ENCODE measurements at regions not wholly inside any gene's neighbourhood (a gene's known extent, or its start where the extent isn't known, plus 50 kb on each side); places are given as distances from the start of the nearest gene placed in this dataset.

GRCh38 chr1:189513091-189513490 is 964.6 kb downstream of the BRINP3 start:
- no peak for FAIRE-seq
- ChIA-PET CTCF (no interaction called here), POLR2A (no interaction called here)
- DNase-seq (ENCODE audit: low read depth in 1 of 2, low spot score in 1 of 2) = no peak
- 69% methylated on average over 4 of the region's 6 CpGs for WGBS (ENCODE audit: missing lambda C conversion rate)
- no peak overlapping the region for H3K27ac ChIP-seq
- H3K4me2 ChIP-seq = no peak overlapping the region
- TF ChIP-seq RNF2 (IDR thresholded peaks at IDR 0.05; ENCODE audit: borderline replicate concordance, low read depth) (no peak), HDAC2 (IDR thresholded peaks at IDR 0.05) (no peak), ZFP36 (IDR thresholded peaks at IDR 0.05; ENCODE audit: borderline replicate concordance, partially characterized antibody) (no peak), CHD2 (IDR thresholded peaks at IDR 0.05; ENCODE audit: low read length, partially characterized antibody) (no peak), HES2 (IDR thresholded peaks at IDR 0.05) (no peak), RCOR1 (IDR thresholded peaks at IDR 0.05; ENCODE audit: low read depth, low read length) (no peak), GATA3 (IDR thresholded peaks at IDR 0.05; ENCODE audit: borderline replicate concordance) (no peak), KDM1A (IDR thresholded peaks at IDR 0.05; ENCODE audit: low read depth) (no peak), HOXA7 (CRISPR knock-in tag; IDR thresholded peaks at IDR 0.05) (no peak), PHF8 (IDR thresholded peaks at IDR 0.05; ENCODE audit: borderline replicate concordance, low read depth) (no peak), RARB (CRISPR knock-in tag; IDR thresholded peaks at IDR 0.05) (no peak), CEBPB (IDR thresholded peaks at IDR 0.05) (no peak), RFX5 (IDR thresholded peaks at IDR 0.05) (no peak), TP53 (CRISPR knock-in tag; IDR thresholded peaks at IDR 0.05) (no peak), MAFK (IDR thresholded peaks at IDR 0.05; ENCODE audit: partially characterized antibody) (no peak)
- H3K9me3 ChIP-seq = peaks cover 5% of the 10 kb centered on the region; the same call in 1 of the 3 replicates
- no peak for ATAC-seq
- H3K4me3 ChIP-seq = no peak overlapping the region
- no peaks in the 10 kb centered on the region for H3K4me1 ChIP-seq

GRCh38 chr1:189522441-189522840 is 955.2 kb downstream of the BRINP3 start:
- POLR2A ChIA-PET = no interaction called here
- WGBS (ENCODE audit: missing lambda C conversion rate) = 54% methylated on average over 6 of the region's 6 CpGs

More at GRCh38 chr1:189522441-189522840, 955.2 kb downstream of the BRINP3 start:
- CTCF ChIA-PET = no interaction called here
- Histone ChIP-seq H3K4me3 (no peak overlapping the region), H3K4me2 (no peak overlapping the region), H3K4me1 (no peaks in the 10 kb centered on the region), H3K27ac (no peak overlapping the region), H3K9me3 (no peaks in the 10 kb centered on the region)
- no peak for DNase-seq (ENCODE audit: low read depth in 1 of 2, low spot score in 1 of 2)
- no peak for TF ChIP-seq ATOH8 (CRISPR knock-in tag; IDR thresholded peaks at IDR 0.05; ENCODE audit: low read depth)
- no peak for TF ChIP-seq BCL3 (IDR thresholded peaks at IDR 0.05)
- TF ChIP-seq ZC3H11A (IDR thresholded peaks at IDR 0.05) = no peak
- TF ChIP-seq HOXB5 (CRISPR knock-in tag; IDR thresholded peaks at IDR 0.05) = no peak
- TF ChIP-seq GATA3 (IDR thresholded peaks at IDR 0.05; ENCODE audit: borderline replicate concordance) = no peak
- no peak for TF ChIP-seq RARB (CRISPR knock-in tag; IDR thresholded peaks at IDR 0.05)
- TF ChIP-seq FOSL2 (IDR thresholded peaks at IDR 0.05) = no peak
- no peak for TF ChIP-seq FOSL2 (CRISPR knock-in tag; IDR thresholded peaks at IDR 0.05)
- TF ChIP-seq PBX3 (IDR thresholded peaks at IDR 0.05) = no peak
- TF ChIP-seq CTCF (IDR thresholded peaks at IDR 0.05) = no peak
- no peak for TF ChIP-seq REST (IDR thresholded peaks at IDR 0.05)
- TF ChIP-seq E2F6 (IDR thresholded peaks at IDR 0.05; ENCODE audit: borderline replicate concordance, low read depth) = no peak
- TF ChIP-seq EHF (CRISPR knock-in tag; IDR thresholded peaks at IDR 0.05) = no peak
- TF ChIP-seq FOXS1 (CRISPR knock-in tag; IDR thresholded peaks at IDR 0.05) = no peak
- no peak for TF ChIP-seq CHD4 (IDR thresholded peaks at IDR 0.05; ENCODE audit: borderline replicate concordance)
- TF ChIP-seq CHD2 (IDR thresholded peaks at IDR 0.05; ENCODE audit: low read length, partially characterized antibody) = no peak
- ATAC-seq = no peak
- FAIRE-seq = no peak

All from A549 (cell line).